PC-3 (cell line): ENCODE measurements at regions not wholly inside any gene's neighbourhood (a gene's known extent, or its start where the extent isn't known, plus 50 kb on each side); places are given as distances from the start of the nearest gene placed in this dataset.
A peak's percentile ranks its signal among the peaks of the same experiment; 100 is the strongest.

ENCODE experiments used
- ATAC-seq: fragments of 200-7000 bp; cut with Tn5 transposase; 2 replicates; pipeline ENCODE4 v1.9.1; 2020; ENCODE audit warnings: mild to moderate bottlenecking, moderate library complexity
- BruUV-seq: library from RNA; stranded (reverse); fragments of 400-500 nt; replicated peaks from 2 replicates; lab custom pipeline; 2021; lab: Mats Ljungman, UMichigan
- CTCF ChIA-PET: fragments of 300-600 bp; sonication (Branson Sonifier 250); formaldehyde crosslinking; loops from one replicate; lab custom pipeline; 2022; ENCODE audit warnings: antibody characterized with exemption; lab: Charles Lee
- POLR2A ChIA-PET: fragments of 300-600 bp; sonication (Branson Sonifier 250); formaldehyde crosslinking; loops from one replicate; lab custom pipeline; 2022; ENCODE audit warnings: antibody characterized with exemption; ENCODE audit not compliant: unreplicated experiment; lab: Charles Lee
- DNase-seq: peaks from one replicate; pipeline ENCODE4 v3.0.0-alpha.2; 2015
- H2AFZ ChIP-seq: fragments of 300-600 bp; sonication (generic); 2 replicates; pipeline ENCODE4 v1.6.0; 2016; ENCODE audit warnings: antibody characterized with exemption, low read length
- H3F3A ChIP-seq: fragments of 300-600 bp; sonication (generic); one replicate; pipeline ENCODE4 v1.6.0; 2017; ENCODE audit warnings: antibody characterized with exemption, low read length, control low read depth, mild to moderate bottlenecking; ENCODE audit not compliant: unreplicated experiment
- H3K27ac ChIP-seq: fragments of 300-600 bp; sonication (generic); 2 replicates; pipeline ENCODE4 v1.5.1; 2016; ENCODE audit warnings: mild to moderate bottlenecking, low read length
- H3K27me3 ChIP-seq: fragments of 300-600 bp; sonication (generic); 2 replicates; pipeline ENCODE4 v1.6.1; 2016; ENCODE audit warnings: low read length, mixed read lengths
- H3K36me3 ChIP-seq: fragments of 300-600 bp; sonication (generic); 2 replicates; pipeline ENCODE4 v1.6.1; 2016; ENCODE audit warnings: low read depth, mixed run types, low read length, mixed read lengths
- H3K4me1 ChIP-seq: fragments of 300-600 bp; sonication (generic); 2 replicates; pipeline ENCODE4 v1.5.1; 2016; ENCODE audit warnings: low read length; ENCODE audit not compliant: insufficient read depth
- H3K4me2 ChIP-seq: fragments of 300-600 bp; sonication (generic); 2 replicates; pipeline ENCODE4 v1.6.0; 2016; ENCODE audit warnings: low read length
- H3K4me3 ChIP-seq: fragments of 300-600 bp; sonication (generic); 2 replicates; pipeline ENCODE4 v1.5.1; 2016; ENCODE audit warnings: mild to moderate bottlenecking, low read length, mixed read lengths
- H3K79me2 ChIP-seq: fragments of 300-600 bp; sonication (generic); 2 replicates; pipeline ENCODE4 v1.6.1; 2017; ENCODE audit warnings: low read length, mixed read lengths
- H3K9ac ChIP-seq: fragments of 300-600 bp; sonication (generic); 2 replicates; pipeline ENCODE4 v1.6.0; 2016; ENCODE audit warnings: mild to moderate bottlenecking, low read length
- H3K9me2 ChIP-seq: fragments of 300-600 bp; sonication (generic); replicated peaks from 2 replicates; pipeline ENCODE4 v1.6.1; 2016; ENCODE audit warnings: mixed run types, low read length, mixed read lengths
- H3K9me3 ChIP-seq: fragments of 300-600 bp; sonication (generic); 2 replicates; pipeline ENCODE4 v1.6.1; 2016; ENCODE audit warnings: low read length, mixed read lengths
- H4K20me1 ChIP-seq: fragments of 300-600 bp; sonication (generic); 2 replicates; pipeline ENCODE4 v1.6.1; 2016; ENCODE audit warnings: low read length, mixed read lengths
- EZH2 ChIP-seq: fragments of 300-600 bp; sonication (generic); IDR thresholded peaks from one replicate; pipeline ENCODE4 v1.6.1; 2017; ENCODE audit warnings: antibody characterized with exemption, mild to moderate bottlenecking, low read length; ENCODE audit not compliant: unreplicated experiment
- EZH2phosphoT487 ChIP-seq: fragments of 300-600 bp; sonication (generic); IDR thresholded peaks from 2 replicates; pipeline ENCODE4 v1.6.1; 2018; ENCODE audit warnings: mild to moderate bottlenecking, antibody characterized with exemption, low read length, borderline replicate concordance
- intact Hi-C: fragments of 100-400 bp; cut with micrococcal nuclease; formaldehyde crosslinking; loops from 2 replicates; pipeline ENCODE4 v1.9.0; 2023
- TF ChIP-seq, protein P1 (sequence below): fragments of 300-600 bp; sonication (generic); conservative IDR thresholded peaks from 2 replicates; pipeline ENCODE4 v1.5.1; 2017; ENCODE audit warnings: antibody characterized with exemption, low read depth, mild to moderate bottlenecking, low read length

DNA sequence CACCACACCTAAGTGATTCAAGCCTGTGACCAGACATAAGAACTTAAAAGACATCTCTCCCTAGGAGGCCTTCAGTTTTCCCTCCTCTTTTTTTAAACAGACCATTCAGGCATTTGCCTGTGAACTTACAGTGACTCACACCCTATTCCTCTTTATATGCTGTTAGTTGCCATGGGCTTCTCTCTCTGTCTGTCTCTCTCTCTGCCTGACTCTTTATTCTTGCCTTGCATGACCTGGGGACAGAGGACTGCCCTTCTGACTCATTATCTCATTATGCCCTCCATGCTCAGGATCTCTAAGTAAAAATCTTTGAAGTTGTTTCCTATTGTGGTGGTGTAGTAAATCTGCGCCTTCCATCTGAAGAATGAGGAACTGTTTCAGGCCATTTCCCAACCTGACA lies 442.2 kb upstream of the MAN1A1 start:
- DNase-seq (peak; percentile 20), ATAC-seq (peak; percentile 55)
- CTCF ChIA-PET: no interaction called here
- H4K20me1 ChIP-seq: no peaks in the 10 kb centered on the region
- no peak overlapping the region for H3K4me2 ChIP-seq
- POLR2A ChIA-PET: no interaction called here
- no peaks in the 10 kb centered on the region for H3K9me3 ChIP-seq
- no peaks in the 10 kb centered on the region for H3K36me3 ChIP-seq
- BruUV-seq: no TSS peak
- no peak overlapping the region for H3K27ac ChIP-seq
- no peak overlapping the region for H3K9ac ChIP-seq
- no peaks in the 10 kb centered on the region for H3K79me2 ChIP-seq
- H3K4me3 ChIP-seq: no peak overlapping the region
- H3F3A ChIP-seq: no peaks in the 10 kb centered on the region
- no peak for TF ChIP-seq EZH2
- TF ChIP-seq, protein P1, sequence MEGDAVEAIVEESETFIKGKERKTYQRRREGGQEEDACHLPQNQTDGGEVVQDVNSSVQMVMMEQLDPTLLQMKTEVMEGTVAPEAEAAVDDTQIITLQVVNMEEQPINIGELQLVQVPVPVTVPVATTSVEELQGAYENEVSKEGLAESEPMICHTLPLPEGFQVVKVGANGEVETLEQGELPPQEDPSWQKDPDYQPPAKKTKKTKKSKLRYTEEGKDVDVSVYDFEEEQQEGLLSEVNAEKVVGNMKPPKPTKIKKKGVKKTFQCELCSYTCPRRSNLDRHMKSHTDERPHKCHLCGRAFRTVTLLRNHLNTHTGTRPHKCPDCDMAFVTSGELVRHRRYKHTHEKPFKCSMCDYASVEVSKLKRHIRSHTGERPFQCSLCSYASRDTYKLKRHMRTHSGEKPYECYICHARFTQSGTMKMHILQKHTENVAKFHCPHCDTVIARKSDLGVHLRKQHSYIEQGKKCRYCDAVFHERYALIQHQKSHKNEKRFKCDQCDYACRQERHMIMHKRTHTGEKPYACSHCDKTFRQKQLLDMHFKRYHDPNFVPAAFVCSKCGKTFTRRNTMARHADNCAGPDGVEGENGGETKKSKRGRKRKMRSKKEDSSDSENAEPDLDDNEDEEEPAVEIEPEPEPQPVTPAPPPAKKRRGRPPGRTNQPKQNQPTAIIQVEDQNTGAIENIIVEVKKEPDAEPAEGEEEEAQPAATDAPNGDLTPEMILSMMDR: no peak
- no peak for TF ChIP-seq EZH2phosphoT487
- H3K27me3 ChIP-seq: no peaks in the 10 kb centered on the region
- intact Hi-C loops: no loop called here
- no peak overlapping the region for H2AFZ ChIP-seq
- H3K9me2 ChIP-seq: no peaks in the 10 kb centered on the region
- H3K4me1 ChIP-seq: no peaks in the 10 kb centered on the region

DNA sequence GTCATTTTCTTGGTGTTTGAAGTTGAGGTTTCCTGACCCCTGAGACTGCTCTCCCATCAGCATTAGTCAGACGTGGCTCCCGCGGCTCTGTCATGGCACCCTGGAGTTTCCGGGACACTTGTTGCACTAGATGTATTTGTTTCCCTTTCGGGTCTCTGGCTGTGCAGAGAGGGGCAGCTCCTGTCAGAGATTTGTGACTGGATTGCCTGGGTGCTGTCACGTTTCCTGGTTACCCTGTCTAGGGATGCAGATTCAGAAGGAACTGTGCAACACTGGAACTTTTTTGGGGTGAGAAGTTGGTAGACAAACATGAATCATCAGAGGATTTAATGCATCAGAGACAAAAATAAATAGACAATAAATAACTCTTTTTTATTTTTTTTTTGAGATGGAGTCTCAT lies 431.8 kb upstream of the MAN1A1 start:
- H3K4me1 ChIP-seq: peaks cover 3% of the 10 kb centered on the region; the same call in 1 of the 2 replicates
- H3K27me3 ChIP-seq: no peaks in the 10 kb centered on the region
- no peaks in the 10 kb centered on the region for H3K9me3 ChIP-seq
- H3K36me3 ChIP-seq: no peaks in the 10 kb centered on the region
- H4K20me1 ChIP-seq: no peaks in the 10 kb centered on the region
- BruUV-seq: no TSS peak
- ChIA-PET CTCF (no interaction called here), POLR2A (no interaction called here)
- intact Hi-C loops: no loop called here
- peak; percentile 78 for ATAC-seq
- no peaks in the 10 kb centered on the region for H3F3A ChIP-seq
- no peaks in the 10 kb centered on the region for H3K79me2 ChIP-seq
- H3K4me3 ChIP-seq: no peak overlapping the region
- DNase-seq: peak; percentile 14
- TF ChIP-seq, protein P1: no peak
- no peak for TF ChIP-seq EZH2phosphoT487
- TF ChIP-seq EZH2: no peak
- H3K4me2 ChIP-seq: peak overlapping the region; percentile 51; the same call in 1 of the 2 replicates
- H3K9ac ChIP-seq: no peak overlapping the region
- no peak overlapping the region for H3K27ac ChIP-seq
- H3K9me2 ChIP-seq: no peaks in the 10 kb centered on the region
- H2AFZ ChIP-seq: peak overlapping the region; percentile 50; the same call in 1 of the 2 replicates

DNA sequence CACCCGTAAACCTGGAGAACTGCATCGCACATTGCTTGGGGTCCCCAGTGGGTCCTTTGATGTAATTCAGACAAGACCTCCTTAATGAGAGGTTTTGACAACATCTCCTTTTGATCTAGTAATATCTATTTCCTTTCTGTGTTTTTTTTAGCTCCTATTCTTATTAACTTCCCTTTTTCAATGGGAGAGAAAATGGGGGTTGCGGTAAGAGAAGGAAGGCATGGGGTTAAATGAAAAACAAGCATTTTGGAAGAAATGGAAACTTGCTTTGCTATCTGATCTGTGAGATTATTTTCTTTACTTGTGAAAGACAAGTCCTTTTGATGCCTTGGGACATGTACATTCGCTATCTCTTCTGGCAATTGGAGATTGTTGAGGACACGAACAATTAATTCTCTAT lies 418.6 kb upstream of the MAN1A1 start:
- DNase-seq (no peak), ATAC-seq (no peak)
- H3K27me3 ChIP-seq: no peaks in the 10 kb centered on the region
- no peak overlapping the region for H2AFZ ChIP-seq
- H3K4me1 ChIP-seq: no peaks in the 10 kb centered on the region
- no peaks in the 10 kb centered on the region for H3K9me2 ChIP-seq
- ChIA-PET POLR2A (no interaction called here), CTCF (no interaction called here)
- H3K79me2 ChIP-seq: no peaks in the 10 kb centered on the region
- no peaks in the 10 kb centered on the region for H3F3A ChIP-seq
- no peak overlapping the region for H3K27ac ChIP-seq
- no peak overlapping the region for H3K4me3 ChIP-seq
- no peak overlapping the region for H3K9ac ChIP-seq
- no peaks in the 10 kb centered on the region for H3K36me3 ChIP-seq
- BruUV-seq: no TSS peak
- intact Hi-C loops: no loop called here
- no peaks in the 10 kb centered on the region for H3K9me3 ChIP-seq
- TF ChIP-seq, protein P1: no peak
- no peak for TF ChIP-seq EZH2phosphoT487
- no peak for TF ChIP-seq EZH2
- H4K20me1 ChIP-seq: no peaks in the 10 kb centered on the region
- H3K4me2 ChIP-seq: no peak overlapping the region
